ENCODE measurements at regions not wholly inside any gene's neighbourhood (a gene's known extent, or its start where the extent isn't known, plus 50 kb on each side); places are given as distances from the start of the nearest gene placed in this dataset.
"Not testable (repeated sequence)": the region's sequence is repeated elsewhere in the genome, so short reads cannot be mapped to it uniquely, and the experiment has no call there.

DNA sequence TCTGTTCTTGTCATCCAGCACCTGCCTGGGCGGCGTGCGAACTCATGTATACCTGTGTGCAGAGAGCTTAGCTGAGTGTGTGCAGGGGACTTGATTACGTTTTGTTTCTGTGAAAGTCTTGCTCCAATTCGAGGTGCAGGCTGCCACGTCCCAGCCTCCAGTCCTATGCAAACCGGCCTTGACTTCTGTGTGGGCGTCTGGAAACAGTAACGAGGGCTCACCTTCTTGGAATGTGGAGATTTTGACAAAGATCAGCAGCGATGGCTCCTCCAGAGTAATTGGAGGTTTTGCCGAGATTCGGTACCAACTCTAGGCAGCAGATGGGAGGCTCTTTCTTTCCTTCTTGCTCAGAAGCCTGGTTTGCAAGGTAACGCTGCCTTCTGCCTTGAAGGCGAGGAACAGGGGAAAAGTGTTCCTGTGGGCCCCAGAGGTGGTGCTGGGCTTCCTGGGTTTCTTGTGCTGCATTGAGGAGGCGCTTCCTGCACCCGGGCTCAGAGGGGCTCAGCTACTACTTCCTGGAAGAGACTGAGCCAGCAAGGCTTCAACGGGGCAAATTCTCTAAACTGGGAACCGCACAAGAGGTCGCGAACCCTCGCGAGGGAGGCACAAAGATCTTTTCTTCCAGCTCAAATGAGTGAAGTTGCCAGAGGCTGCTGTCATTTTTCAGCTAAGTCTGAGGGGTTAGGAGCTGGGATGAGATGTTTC is 249.0 kb downstream of the AACS start:
- no peak for DNase-seq

DNA sequence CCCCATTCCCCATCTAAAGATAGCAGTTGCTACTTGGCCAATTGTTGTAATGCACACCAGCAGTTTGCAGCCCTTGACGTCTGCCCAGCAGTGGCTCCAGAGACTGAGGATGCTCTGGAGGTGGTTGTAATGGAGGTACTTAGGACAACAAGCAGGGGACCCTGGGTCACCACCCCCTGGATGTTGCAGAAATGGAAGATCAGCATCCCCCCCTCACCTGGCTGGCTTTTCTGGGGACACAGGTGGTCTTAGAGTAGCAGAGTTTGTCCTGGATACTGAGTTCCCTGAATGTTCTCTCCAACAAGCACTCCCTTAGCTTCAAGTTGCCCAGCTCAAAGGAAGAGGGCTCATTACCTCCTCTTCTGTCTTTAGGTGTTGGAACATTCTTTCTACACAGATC is 250.5 kb downstream of the AACS start:
- no peak for DNase-seq

DNA sequence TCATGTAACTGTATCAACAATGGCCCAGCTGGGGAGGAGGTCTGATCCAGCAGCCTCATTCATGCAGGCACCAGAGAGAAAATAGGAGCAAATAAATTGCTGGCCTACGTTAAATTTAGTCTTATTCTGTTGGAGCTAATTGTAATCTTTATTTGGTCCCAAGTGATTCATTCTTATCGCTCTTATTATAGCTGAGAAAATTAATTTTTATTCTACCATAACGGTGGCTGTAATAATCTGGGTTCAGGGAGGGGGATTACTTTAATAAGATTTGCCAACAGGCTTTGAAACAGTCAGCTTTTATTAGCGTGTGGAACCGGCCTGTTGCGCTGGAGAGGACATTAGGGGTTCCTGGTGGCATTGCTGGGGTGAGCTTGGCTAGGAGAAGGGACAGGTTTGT is 254.9 kb downstream of the AACS start:
- DNase-seq = no peak

DNA sequence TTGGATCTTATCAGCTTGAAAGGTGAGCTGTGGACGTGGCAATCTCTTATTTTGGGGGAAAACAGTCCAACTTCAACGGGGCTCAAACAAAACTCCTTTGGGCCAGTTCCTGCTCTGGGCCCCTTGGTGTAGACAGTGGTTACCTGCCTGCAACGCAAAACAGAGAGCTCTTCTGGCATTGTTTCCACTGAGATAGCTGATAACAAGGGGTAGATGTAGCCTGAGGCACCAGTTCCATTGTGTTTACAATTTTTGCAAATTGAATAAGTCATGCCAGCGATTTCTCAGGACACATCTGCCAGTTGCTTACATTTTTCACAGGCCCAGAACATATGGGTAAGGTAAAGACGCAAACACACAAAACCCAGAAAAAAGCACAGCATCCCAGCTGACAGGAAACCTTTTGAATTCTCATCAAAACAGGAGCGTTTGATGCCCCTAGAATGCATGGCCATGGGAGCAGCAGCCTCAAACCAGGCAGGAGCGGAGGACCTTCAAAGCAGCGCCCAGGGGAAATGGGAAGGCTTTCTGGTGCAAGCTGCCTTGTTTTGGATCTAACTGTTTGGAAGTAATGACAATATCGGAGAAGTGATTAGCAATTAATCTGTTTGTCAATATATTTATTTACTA is 259.7 kb downstream of the AACS start:
- DNase-seq = no peak

DNA sequence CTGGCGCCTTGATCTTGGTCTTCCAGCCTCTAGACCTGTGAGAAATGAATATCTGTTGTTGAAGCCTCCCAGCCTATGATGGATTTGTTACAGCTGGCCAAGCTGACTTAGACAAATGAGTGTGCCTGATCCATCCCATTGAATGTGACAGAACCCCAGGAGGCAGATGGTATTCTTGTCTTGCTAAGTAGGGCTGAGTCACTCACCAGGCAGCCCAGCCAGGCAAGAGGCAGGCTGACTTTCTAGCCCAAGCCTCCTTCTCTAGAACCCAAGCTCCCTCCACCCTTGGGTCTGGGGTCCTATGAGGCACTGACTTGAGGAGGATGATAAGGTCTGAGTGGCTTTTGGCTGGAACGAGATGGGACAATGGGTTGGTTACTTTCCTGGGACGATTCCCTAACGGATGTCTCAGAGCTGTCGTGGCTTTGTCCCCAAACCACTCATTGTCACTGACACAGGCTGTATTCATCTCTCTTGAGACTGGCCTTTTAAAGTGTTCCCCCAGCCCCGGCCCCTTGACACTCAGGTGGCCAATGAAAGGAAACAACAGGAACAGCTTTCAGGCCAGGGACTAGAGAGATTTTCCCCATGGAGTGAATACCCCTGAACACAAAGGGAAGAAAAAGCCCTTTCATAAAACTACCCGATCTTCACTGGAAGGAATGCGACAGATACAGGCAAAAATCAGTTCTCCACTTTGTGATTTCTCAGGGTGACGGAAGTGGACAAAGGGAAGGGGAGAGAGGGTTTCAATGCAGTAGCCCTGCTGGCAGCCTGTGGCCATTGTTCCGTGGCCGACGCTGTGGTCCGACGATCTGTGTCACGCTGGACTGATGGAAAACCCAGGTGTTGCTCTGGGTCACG is 264.2 kb downstream of the AACS start:
- DNase-seq = no peak

DNA sequence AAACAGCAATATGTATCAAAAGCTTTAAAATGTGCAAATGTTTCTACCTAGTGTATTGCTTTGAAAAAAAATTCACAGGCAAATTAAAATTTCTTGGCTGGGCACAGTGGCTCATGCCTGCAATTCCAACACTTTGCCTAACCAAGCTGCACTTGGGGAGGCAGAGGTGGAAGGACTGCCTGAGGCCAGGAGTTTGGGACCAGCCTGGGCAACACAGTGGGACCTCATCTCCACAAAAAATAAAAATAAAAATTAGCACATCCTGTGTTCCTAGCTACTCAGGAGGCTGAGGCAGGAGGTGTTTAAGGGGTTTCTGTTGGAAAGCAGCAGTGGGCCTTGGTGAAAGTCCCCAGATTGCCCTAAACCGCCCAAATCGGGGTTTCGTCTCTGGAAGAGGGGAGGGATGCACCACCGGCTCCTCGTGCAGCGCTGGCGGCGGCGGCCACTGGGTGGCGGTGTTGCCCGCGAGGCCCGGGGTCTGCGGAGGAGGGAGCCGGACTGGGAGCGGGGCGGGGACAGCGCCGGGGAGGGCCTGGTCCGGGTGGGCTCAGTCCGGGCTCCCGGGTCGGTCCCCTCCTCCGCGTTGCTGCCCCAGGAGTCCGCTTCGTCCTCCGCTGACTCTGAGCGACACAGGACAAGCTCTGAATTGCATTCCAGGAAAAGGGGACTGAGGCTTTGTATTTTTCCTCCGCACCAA is 265.6 kb downstream of the AACS start:
- no peak for DNase-seq

DNA sequence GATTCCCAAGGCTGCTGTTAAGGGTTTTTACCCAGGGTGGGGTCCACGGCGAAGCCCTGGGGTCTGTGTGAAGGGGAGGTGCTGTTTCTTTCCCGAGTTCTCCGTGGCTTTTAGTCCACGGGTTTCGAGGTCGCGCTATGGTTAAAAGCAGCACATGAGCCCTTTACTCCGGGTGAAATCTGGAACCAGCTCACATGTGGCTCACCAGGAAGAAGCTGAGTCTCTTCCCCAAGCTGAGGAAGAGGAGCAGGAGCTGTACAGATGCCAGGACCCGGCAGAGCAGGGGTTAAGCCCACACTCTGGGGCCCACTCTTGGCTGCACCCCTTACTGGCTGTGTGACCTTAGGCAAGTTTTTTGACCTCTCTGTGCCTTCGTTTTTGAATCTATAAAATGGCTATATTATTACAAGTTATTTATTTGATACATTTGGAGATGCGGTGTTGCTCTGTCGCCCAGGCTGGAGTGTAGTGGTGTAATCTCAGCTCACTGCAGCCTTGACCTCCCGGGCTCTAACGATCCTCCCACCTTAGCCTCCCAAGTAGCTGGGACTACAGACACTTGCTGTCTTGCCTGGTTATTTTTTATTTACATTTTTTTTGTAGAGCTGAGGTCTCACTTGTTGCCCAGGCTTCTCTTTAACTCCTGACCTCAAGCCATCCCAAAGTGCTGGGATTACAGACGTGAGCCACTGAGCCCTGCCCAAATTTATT is 266.3 kb downstream of the AACS start:
- DNase-seq = no peak

DNA sequence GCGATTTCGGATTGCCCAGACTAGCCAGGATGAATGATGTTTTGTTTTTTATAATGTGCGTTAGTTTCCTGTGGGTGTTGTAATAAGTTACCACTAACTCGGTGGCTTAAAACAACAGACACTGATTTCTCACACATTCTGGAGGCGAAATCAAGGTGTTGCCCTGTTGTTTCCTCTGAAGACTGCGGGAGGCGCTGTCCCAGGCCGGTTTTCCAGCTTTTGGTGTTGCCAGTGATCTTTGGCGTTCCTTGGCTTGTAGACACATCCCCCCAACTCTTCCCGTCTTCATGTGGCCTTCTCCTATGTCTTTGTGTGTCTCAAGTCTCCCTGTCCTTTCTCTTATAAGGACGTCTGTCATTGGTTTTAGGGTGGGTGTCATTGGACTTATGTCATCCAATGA is 267.7 kb downstream of the AACS start:
- DNase-seq = no peak

DNA sequence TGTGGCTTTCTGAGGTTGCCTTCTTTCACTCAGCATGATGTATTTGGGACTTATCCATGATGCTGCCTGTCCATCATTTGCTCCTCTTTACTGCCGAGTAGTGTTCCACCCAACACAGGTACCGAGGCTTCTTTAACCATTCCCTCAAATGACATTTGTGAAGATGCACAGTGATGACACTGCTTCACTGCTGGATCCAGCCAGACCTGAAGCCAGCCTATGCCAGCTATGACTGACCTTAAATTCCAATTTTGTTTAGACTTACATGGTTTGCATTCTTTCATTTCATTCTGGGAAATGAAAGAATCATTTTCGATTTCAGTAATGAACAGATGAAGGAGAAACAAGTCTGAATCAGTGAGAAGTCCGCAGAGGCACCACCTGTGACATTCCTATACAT is 271.0 kb downstream of the AACS start:
- no peak for DNase-seq

DNA sequence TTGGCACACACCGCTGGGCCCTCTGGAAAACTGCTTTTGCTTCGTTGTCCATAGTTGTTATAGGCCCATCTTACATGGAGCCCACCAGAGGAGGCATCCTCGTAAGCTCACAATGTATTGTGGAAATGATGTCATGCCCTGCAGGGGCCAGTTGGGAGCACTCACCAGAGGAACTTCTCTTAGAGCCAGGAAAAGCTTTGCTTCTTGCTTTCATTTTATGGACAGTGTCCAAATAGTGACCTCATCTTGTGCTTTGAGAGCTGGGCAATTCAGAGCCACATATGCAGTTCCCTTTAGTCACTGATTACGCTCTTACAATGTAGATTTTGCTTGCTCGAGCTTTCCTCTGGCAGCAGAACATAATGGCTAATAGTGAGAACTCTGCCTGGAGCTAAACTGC is 275.6 kb downstream of the AACS start:
- DNase-seq = no peak

DNA sequence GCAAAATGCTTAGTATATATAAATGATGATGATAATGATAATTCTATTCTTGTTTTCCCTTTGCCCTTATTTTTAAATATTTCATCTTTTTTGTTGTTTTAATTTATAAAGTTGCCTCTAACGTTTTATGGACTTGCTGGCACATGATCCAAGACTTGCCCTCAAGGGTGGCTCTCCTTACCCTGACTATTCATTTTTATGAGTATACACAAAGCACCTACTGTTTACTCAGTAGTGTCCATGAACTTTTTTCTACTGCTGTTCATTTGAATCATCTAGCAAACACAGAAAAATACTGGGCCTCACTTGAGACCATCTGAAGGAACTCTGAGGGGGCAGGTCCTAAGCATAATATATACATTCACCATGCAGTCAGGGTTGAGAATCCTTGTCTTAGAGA is 276.2 kb downstream of the AACS start:
- no peak for DNase-seq

DNA sequence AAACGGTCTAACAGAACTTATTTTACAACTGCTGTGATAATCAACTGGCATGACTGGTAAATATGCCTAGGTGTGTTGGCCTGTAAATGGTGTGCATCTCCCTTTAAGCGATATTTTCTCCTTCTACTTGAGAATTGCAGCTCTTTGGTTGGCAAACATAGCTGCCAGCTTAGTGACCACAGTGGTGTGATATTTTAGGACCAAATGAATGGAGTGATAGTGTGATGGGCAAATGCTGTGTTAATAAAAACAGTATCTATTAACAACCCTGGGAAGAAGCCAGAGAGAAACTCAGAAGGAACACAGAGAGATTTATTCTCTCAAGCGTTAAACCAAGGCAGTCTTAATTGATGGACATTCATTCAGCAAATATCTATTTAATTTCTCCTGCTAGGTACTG is 278.4 kb downstream of the AACS start:
- no peak for DNase-seq

DNA sequence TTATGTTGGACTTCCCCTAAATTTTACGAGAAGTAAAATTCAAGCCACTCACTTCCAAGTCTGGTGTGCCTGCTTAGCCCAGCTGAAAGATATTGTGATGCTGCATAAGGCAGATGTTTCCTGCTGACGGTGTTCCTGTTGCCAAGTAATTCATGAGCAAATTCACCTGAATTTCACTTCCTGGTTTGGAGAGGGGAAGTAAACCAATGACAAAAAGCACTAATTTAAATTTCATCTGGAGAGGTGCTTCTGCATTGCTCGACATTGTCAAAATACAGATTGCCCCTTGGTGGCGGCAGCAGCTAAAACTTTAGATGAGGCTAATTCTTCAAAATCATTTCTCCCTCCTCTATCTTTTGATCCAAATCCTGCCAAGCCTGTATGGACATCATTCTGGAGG is 281.1 kb downstream of the AACS start:
- DNase-seq = no peak

DNA sequence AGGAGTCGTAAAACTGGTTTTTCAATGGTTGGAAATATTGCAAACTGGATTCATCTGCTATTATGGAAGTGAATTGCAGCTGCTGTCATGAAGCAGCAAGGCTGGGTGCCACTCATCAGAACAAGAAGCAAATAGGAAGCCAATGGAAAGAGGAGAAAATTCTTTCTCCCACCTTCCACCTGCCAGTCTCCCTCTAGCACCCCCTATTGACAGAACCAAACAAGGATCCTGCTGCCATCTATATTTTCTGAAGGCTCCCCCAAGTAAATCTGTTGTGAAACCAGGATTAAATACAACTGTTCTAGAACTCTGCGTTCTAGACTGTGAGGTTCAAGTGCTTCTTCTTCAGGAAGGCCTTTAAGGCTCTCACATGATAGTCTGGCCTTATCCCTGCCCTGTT is 286.6 kb downstream of the AACS start:
- DNase-seq = no peak

DNA sequence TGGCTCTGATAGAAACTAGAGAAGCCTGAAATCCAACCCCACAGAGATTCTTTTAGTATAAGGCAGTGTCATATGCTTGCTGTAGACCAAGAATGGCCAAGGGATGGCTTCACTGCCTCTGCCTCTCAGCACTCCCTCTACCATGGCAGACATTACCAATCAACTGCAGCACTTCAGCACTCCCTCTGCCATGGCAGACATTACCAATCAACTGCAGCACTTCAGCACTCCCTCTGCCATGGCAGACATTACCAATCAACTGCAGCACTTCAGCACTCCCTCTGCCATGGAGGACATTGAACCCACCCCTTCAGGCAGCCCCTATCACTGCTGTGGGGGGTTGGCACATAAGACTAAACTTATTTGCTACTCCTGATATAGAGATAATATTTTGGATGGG is 287.8 kb downstream of the AACS start:
- not testable (repeated sequence) for DNase-seq

DNA sequence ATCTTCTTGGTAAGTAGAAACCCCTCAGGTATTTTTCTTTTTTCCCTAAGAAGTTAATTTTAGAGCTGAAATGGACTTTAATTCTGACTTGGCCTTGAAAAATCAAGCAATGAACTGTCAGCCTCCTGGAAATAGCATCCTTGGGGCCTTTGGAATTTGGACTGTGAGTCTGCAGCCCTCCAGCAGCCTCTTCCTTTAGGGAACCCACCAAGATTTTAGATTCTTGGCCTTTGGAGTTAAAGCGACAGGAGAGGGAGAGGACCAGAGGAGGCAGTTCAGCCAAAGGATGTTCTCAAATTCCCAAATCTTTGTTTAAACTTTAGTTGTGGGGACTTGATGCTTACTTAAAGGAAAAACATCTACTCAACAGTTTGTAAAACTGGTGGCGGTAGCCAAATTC is 288.6 kb downstream of the AACS start:
- no peak for DNase-seq

DNA sequence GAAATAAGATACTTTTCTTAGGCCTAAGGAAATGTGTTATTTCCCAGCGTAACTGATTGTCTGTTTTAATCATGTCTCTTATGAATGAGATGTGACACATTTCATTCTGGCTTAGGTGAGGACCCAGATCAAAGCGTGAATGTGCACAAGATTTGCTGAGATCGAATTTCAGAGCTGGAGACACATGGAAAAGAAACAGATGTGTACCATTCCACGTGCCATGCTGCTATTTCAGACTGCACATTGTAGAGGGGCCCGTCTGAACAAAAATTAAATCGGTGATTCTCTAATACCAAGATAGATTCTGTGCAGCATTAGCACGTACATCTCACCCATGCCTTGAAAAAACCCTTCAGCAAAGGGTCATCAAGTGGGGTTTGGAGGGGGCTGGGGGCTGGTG is 290.4 kb downstream of the AACS start:
- DNase-seq = no peak

DNA sequence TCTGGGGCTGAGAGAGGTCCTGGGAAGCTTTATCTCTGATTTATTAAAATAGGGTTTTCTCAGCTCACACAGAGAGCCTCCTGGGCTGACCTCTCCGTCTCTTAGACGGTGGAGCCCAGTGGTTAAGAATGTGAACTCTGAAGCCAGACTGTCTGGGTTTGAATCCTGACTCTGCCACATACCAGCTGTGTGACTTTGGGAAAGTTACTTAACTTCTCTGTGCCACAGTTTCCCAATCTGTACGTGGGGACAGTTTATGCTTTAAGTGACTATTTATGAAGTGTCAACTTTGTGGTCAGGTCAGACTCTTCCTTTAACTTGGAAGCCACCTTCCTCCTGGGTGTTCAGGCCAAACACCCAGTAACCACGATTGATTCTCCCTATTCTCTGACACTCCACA is 290.9 kb downstream of the AACS start:
- DNase-seq = no peak

DNA sequence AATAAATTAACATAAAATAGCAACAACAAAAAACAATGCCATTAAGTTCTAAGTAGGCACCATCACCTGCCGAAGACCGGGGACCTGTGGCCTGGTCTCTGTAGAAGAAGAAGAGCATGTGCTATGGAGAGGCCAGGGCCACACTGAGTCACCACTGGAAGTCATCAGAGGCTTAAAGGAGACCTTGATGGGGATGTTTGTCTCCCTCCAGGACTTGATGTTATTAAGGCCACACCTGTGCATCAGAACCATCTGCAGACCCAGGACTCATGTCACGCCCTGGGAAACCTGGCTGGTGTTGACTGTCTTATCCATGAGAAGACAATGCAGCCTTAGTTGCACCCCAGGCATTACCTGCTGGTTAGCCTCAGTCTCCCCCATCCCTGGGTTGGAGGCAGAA is 292.3 kb downstream of the AACS start:
- no peak for DNase-seq

DNA sequence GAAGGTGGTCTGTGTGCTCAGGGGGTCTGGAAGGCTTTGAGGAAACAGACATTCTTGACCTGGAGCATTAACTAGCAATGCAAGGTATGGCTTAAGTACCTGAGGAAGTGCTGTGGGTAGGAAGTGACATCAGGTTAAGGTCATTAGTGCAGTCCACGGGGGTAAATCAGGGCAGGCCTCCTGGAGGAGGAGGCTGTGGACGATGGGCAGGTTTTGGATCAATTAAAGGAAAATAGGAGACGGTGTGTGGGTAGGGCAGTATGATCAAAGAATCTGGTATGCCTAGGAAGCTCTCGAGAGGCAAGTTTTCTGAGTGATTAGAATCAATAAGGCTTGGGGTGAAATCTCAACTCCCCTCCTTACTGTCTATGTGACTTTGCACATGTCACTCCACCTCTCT is 295.3 kb downstream of the AACS start:
- no peak for DNase-seq

DNA sequence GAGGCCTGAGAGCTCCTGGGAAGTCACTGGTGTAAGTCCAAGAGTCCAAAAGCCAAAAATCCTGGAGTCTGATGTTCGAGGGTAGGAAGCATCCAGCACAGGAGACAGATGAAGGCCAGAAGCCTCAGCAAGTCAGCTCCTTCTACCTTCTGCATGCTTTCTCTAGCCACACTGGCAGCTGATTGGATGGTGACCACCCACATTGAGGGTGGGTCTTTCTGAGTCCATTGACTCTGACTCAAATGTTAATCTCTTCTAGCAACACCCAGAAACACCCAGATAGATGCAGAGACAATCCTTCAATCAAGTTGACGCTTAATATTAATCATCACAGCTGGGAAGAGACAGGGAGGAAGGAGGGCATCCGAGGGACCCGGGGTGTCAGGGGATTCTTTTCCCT is 305.8 kb downstream of the AACS start:
- no peak for DNase-seq

DNA sequence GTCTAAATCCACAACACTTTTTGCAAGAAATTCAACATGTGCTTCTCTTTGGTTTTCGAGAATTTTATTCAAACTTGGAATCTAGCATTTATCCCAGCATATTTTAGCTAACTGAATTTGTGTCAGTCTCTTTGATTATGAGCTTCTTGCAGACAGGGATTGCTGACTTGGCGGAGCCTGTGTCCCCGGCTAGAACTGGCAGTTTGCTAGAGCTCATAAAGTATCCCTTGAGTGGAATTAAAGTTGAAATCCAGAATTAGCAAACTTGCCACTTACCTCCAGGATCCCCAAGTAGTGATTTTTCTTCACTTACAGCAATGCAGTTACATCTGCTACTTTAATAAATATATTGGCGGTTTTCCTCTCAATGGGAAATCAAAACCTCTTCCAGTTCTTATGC is 306.9 kb downstream of the AACS start:
- no peak for DNase-seq

DNA sequence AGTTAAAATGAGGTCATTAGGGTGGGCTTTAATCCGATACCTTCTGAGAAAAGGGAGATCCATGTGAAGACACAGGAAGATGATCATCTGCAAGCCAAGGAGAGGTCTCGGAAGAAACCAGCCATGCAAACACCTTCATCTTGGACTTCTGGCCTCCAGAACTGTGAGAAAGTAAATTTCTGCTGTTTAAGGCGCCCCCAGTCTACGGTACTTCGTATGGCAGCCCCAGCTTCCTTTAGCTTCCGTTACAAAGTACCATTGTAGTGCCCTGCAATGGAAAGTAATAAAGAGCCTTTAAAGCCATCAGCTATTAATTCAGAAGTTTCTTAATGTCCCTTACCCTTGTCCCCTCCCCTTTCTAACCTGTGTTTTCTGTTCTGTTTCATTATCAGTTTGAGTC is 308.1 kb downstream of the AACS start:
- no peak for DNase-seq
